ENCODE measurements at regions not wholly inside any gene's neighbourhood (a gene's known extent, or its start where the extent isn't known, plus 50 kb on each side); places are given as distances from the start of the nearest gene placed in this dataset.

DNA sequence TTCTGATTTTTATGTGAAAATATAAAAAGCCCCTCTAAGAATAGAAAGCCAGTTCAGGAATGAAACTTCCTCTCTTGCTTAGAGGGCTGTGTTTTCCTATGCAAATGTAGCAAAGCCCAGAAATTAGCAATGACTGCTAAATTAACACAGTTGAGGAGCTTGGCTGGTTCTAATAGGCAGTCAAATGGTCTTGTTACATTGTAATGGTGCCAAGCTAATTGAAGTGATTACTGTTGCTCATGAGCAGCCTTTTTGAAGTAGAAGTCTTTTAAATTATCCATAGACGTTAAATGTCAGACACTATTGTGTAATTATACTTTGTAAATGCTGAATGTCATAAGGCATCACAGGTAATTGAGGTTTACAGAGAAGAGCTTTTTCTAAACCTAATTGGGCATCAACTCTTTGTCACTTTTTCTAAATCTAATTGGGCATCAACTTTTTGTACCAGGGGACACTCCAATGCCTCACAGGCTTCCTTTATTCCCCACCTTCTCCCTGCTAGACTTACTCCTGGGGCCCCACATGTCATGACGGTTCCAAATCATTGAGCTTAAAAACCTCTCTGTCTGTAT, 229.1 kb downstream of the PSAT1 start:
- TF ChIP-seq, protein P1, sequence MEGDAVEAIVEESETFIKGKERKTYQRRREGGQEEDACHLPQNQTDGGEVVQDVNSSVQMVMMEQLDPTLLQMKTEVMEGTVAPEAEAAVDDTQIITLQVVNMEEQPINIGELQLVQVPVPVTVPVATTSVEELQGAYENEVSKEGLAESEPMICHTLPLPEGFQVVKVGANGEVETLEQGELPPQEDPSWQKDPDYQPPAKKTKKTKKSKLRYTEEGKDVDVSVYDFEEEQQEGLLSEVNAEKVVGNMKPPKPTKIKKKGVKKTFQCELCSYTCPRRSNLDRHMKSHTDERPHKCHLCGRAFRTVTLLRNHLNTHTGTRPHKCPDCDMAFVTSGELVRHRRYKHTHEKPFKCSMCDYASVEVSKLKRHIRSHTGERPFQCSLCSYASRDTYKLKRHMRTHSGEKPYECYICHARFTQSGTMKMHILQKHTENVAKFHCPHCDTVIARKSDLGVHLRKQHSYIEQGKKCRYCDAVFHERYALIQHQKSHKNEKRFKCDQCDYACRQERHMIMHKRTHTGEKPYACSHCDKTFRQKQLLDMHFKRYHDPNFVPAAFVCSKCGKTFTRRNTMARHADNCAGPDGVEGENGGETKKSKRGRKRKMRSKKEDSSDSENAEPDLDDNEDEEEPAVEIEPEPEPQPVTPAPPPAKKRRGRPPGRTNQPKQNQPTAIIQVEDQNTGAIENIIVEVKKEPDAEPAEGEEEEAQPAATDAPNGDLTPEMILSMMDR (IDR thresholded peaks at IDR 0.05; ENCODE audit: unreplicated experiment) = no peak
- no peaks in the 10 kb centered on the region for H3K36me3 Mint-ChIP-seq (ENCODE audit: insufficient read depth, unreplicated experiment)
- intact Hi-C loops (cut with micrococcal nuclease; ENCODE audit: unreplicated experiment) = no loop called here

DNA sequence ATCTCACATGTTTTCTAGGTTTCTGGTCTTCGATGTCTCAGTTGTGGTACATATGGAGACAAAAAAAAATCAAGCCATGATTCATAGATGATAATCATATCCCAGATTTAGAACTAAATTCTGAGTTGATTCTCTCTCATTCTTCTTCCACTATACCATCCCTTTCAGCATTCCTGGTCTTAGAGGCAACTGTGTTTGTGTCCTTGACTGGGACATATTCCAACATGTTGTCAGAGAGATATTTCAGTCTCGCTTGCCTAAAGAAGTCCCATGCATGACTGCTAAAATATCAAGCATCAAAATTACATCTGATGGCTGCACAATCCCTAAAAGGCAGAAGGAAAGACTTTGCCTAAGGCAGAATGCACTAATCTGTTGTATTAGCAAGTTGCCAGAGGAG, 236.6 kb downstream of the PSAT1 start:
- DNase-seq = no peak
- Mint-ChIP-seq H3K4me3 (ENCODE audit: low read depth, unreplicated experiment) (no peak overlapping the region), H3K27me3 (ENCODE audit: unreplicated experiment) (no peaks in the 10 kb centered on the region), H3K36me3 (ENCODE audit: insufficient read depth, unreplicated experiment) (no peaks in the 10 kb centered on the region), H3K4me1 (ENCODE audit: low read depth, unreplicated experiment) (no peaks in the 10 kb centered on the region), H3K27ac (ENCODE audit: unreplicated experiment) (no peak overlapping the region), H3K9me3 (ENCODE audit: low read depth, unreplicated experiment) (no peaks in the 10 kb centered on the region)
- BruUV-seq (replicated peaks) = no TSS peak
- CTCF ChIA-PET = no interaction called here
- intact Hi-C loops (cut with micrococcal nuclease; ENCODE audit: unreplicated experiment) = no loop called here
- TF ChIP-seq, protein P1 (IDR thresholded peaks at IDR 0.05; ENCODE audit: unreplicated experiment) = no peak

More for the DNA sequence above, 229.1 kb downstream of the PSAT1 start:
- peaks cover 4% of the 10 kb centered on the region for H3K9me3 Mint-ChIP-seq (ENCODE audit: low read depth, unreplicated experiment)
- CTCF ChIA-PET = no interaction called here
- H3K27me3 Mint-ChIP-seq (ENCODE audit: unreplicated experiment) = no peaks in the 10 kb centered on the region
- no peak for DNase-seq
- no peak overlapping the region for H3K4me3 Mint-ChIP-seq (ENCODE audit: low read depth, unreplicated experiment)
- no peaks in the 10 kb centered on the region for H3K4me1 Mint-ChIP-seq (ENCODE audit: low read depth, unreplicated experiment)
- no peak overlapping the region for H3K27ac Mint-ChIP-seq (ENCODE audit: unreplicated experiment)
- BruUV-seq (replicated peaks) = no TSS peak

DNA sequence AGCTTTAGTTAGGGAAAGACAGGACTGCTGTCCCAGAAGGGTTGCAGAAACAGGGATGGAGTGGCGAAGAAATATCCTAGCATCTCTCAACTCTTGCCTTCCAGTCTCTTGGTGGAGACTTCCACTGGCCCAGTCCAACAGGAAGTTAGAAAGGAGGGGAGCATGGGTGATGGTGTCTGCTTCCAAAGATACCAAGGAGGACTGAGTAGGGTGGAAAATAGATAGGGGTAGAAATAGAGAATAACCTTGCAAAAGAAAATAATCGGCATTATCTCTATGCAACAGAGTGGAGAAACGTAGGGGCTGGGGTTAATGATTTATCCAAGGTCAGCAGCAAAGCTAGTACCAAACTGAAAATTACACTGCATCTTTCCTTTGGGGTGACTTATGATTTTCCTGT, 242.3 kb downstream of the PSAT1 start:
- intact Hi-C loops (cut with micrococcal nuclease; ENCODE audit: unreplicated experiment) = no loop called here
- CTCF ChIA-PET = no interaction called here
- BruUV-seq (replicated peaks) = no TSS peak
- no peak for DNase-seq
- Mint-ChIP-seq H3K4me3 (ENCODE audit: low read depth, unreplicated experiment) (no peak overlapping the region), H3K27ac (ENCODE audit: unreplicated experiment) (no peak overlapping the region), H3K36me3 (ENCODE audit: insufficient read depth, unreplicated experiment) (no peaks in the 10 kb centered on the region), H3K9me3 (ENCODE audit: low read depth, unreplicated experiment) (no peaks in the 10 kb centered on the region), H3K4me1 (ENCODE audit: low read depth, unreplicated experiment) (no peaks in the 10 kb centered on the region), H3K27me3 (ENCODE audit: unreplicated experiment) (no peaks in the 10 kb centered on the region)
- TF ChIP-seq, protein P1 (IDR thresholded peaks at IDR 0.05; ENCODE audit: unreplicated experiment) = no peak

DNA sequence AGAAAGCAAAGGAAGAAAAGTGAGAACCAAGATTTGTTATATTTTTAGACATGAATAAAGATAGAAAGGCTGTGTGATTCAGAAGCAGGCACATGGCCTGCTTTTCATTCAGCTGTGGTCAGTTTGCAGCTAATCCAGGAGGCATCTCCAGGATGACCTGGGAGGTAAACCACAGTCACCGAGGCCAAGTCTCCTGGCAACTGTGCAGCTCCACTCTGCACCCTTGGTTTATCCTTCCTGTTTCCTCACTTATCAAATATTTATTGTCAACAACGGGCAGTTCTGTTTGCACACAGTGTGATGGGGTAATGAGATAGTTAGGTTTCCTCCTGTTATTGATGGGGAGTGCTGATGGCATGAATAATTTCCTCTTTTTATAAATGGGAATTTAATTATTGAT, 243.0 kb downstream of the PSAT1 start:
- BruUV-seq (replicated peaks) = no TSS peak
- Mint-ChIP-seq H3K4me1 (ENCODE audit: low read depth, unreplicated experiment) (no peaks in the 10 kb centered on the region), H3K27ac (ENCODE audit: unreplicated experiment) (no peak overlapping the region), H3K36me3 (ENCODE audit: insufficient read depth, unreplicated experiment) (no peaks in the 10 kb centered on the region), H3K9me3 (ENCODE audit: low read depth, unreplicated experiment) (no peaks in the 10 kb centered on the region), H3K27me3 (ENCODE audit: unreplicated experiment) (no peaks in the 10 kb centered on the region), H3K4me3 (ENCODE audit: low read depth, unreplicated experiment) (no peak overlapping the region)
- TF ChIP-seq, protein P1 (IDR thresholded peaks at IDR 0.05; ENCODE audit: unreplicated experiment) = no peak
- CTCF ChIA-PET = no interaction called here
- intact Hi-C loops (cut with micrococcal nuclease; ENCODE audit: unreplicated experiment) = no loop called here
- no peak for DNase-seq
